Smooth muscle cell (in vitro differentiated cells): ENCODE measurements at regions not wholly inside any gene's neighbourhood (a gene's known extent, or its start where the extent isn't known, plus 50 kb on each side); places are given as distances from the start of the nearest gene placed in this dataset.

ENCODE experiments used
- DNase-seq: peaks from one replicate; lab custom pipeline; 2025; ENCODE audit not compliant: unreplicated experiment; lab: John Stamatoyannopoulos, UW
- H2AFZ ChIP-seq: fragments of 200-600 bp; sonication (generic); 2 replicates; pipeline ENCODE4 v1.6.0; 2016; ENCODE audit warnings: antibody characterized with exemption, low read depth, mild to moderate bottlenecking
- H3F3A ChIP-seq: fragments of 200-600 bp; sonication (generic); 2 replicates; pipeline ENCODE4 v1.6.0; 2017; ENCODE audit warnings: antibody characterized with exemption, low read depth
- H3K27ac ChIP-seq: fragments of 200-600 bp; sonication (generic); 2 replicates; pipeline ENCODE4 v1.5.1; 2016; ENCODE audit warnings: low read depth, mild to moderate bottlenecking
- H3K27me3 ChIP-seq: fragments of 200-600 bp; sonication (generic); 2 replicates; pipeline ENCODE4 v1.6.1; 2016; ENCODE audit warnings: low read depth, mild to moderate bottlenecking
- H3K36me3 ChIP-seq: fragments of 200-600 bp; sonication (generic); 2 replicates; pipeline ENCODE4 v1.5.1; 2016; ENCODE audit warnings: low read depth
- H3K4me1 ChIP-seq: fragments of 200-600 bp; sonication (generic); 2 replicates; pipeline ENCODE4 v1.5.1; 2016; ENCODE audit warnings: low read depth
- H3K4me2 ChIP-seq: fragments of 200-600 bp; sonication (generic); 2 replicates; pipeline ENCODE4 v1.6.0; 2016; ENCODE audit warnings: mild to moderate bottlenecking
- H3K4me3 ChIP-seq: fragments of 200-600 bp; sonication (generic); 2 replicates; pipeline ENCODE4 v1.5.1; 2016; ENCODE audit warnings: mild to moderate bottlenecking
- H3K79me2 ChIP-seq: fragments of 200-600 bp; sonication (generic); 2 replicates; pipeline ENCODE4 v1.6.0; 2016; ENCODE audit warnings: low read depth, mild to moderate bottlenecking
- H3K9ac ChIP-seq: fragments of 200-600 bp; sonication (generic); 2 replicates; pipeline ENCODE4 v1.6.0; 2016; ENCODE audit warnings: low read depth
- H3K9me3 ChIP-seq: fragments of 200-600 bp; sonication (generic); replicated peaks from 2 replicates; pipeline ENCODE4 v1.5.1; 2016; ENCODE audit warnings: low read depth
- H4K20me1 ChIP-seq: fragments of 200-600 bp; sonication (generic); 2 replicates; pipeline ENCODE4 v1.6.0; 2016; ENCODE audit warnings: low read depth
- CTCF ChIP-seq: fragments of 200-600 bp; sonication (generic); IDR thresholded peaks from 2 replicates; pipeline ENCODE4 v1.5.1; 2017; ENCODE audit warnings: borderline replicate concordance, mild to moderate bottlenecking, antibody characterized with exemption; ENCODE audit not compliant: insufficient read depth, poor library complexity, severe bottlenecking
- WGBS: methylation state at CpG from one replicate; pipeline ENCODE4 v1.1.7; 2016; ENCODE audit warnings: low lambda C conversion rate; 5-methylcytosine and 5-hydroxymethylcytosine counted together

GRCh38 chr2:145021962-145022665 lies 502.2 kb upstream of the ZEB2 start:
- H3K9me3 ChIP-seq, result no peaks in the 10 kb centered on the region
- no peaks in the 10 kb centered on the region for H3F3A ChIP-seq
- peaks cover 12% of the 10 kb centered on the region for H3K4me1 ChIP-seq
- TF ChIP-seq CTCF, result no peak
- no peaks in the 10 kb centered on the region for H4K20me1 ChIP-seq
- peak overlapping the region; percentile 73 for H2AFZ ChIP-seq
- H3K27ac ChIP-seq, result peak overlapping the region; percentile 80
- H3K36me3 ChIP-seq, result no peaks in the 10 kb centered on the region
- peak overlapping the region; percentile 71 for H3K4me2 ChIP-seq
- 54% methylated on average over 2 of the region's 2 CpGs for WGBS
- no peak for DNase-seq
- H3K79me2 ChIP-seq, result no peaks in the 10 kb centered on the region
- H3K9ac ChIP-seq, result no peak overlapping the region
- H3K27me3 ChIP-seq, result no peaks in the 10 kb centered on the region
- no peak overlapping the region for H3K4me3 ChIP-seq

- Histone ChIP-seq H3K4me1 (peaks cover 10% of the 10 kb centered on the region), H3K4me3 (no peak overlapping the region), H3K9ac (no peak overlapping the region), H3K79me2 (no peaks in the 10 kb centered on the region), H3K27me3 (no peaks in the 10 kb centered on the region), H3K9me3 (no peaks in the 10 kb centered on the region), H3K27ac (no peak overlapping the region), H2AFZ (no peak overlapping the region), H3K36me3 (no peaks in the 10 kb centered on the region), H4K20me1 (no peaks in the 10 kb centered on the region), H3K4me2 (no peak overlapping the region), H3F3A (no peaks in the 10 kb centered on the region)
- TF ChIP-seq CTCF, result no peak
- DNase-seq, result no peak
- 63% methylated on average over 3 of the region's 3 CpGs for WGBS
Observed at GRCh38 chr2:145020694-145021093, 500.8 kb upstream of the ZEB2 start.

DNA sequence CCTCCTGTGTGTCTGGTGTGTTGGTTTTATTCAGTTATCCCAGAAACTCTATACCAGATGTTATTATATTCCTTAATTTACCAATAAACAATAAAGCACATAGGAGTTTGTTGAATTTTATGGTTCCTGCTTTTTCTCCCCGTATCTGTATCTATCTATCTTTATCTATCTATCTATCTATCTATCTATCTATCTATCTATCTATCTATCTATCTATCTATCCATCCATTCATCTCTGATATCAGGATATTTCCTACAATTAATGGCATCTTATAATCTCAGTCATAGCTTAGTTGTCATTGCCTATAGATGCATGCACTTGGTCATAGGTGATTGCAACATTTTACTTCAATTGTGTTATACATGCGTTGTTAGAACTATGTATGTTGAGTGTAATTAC lies 500.2 kb upstream of the ZEB2 start:
- H3K79me2 ChIP-seq, result no peaks in the 10 kb centered on the region

More for the DNA sequence above, 500.2 kb upstream of the ZEB2 start:
- no peak overlapping the region for H3K4me2 ChIP-seq
- WGBS, result 97% methylated on average over 2 of the region's 2 CpGs
- no peak overlapping the region for H2AFZ ChIP-seq
- H3K4me3 ChIP-seq, result no peak overlapping the region
- H3K9me3 ChIP-seq, result no peaks in the 10 kb centered on the region
- H3K4me1 ChIP-seq, result peaks cover 13% of the 10 kb centered on the region
- H4K20me1 ChIP-seq, result no peaks in the 10 kb centered on the region
- no peak for TF ChIP-seq CTCF
- no peaks in the 10 kb centered on the region for H3K27me3 ChIP-seq
- no peaks in the 10 kb centered on the region for H3K36me3 ChIP-seq
- H3F3A ChIP-seq, result no peaks in the 10 kb centered on the region
- no peak overlapping the region for H3K27ac ChIP-seq
- no peak for DNase-seq
- H3K9ac ChIP-seq, result no peak overlapping the region
